ENCODE measurements at regions not wholly inside any gene's neighbourhood (a gene's known extent, or its start where the extent isn't known, plus 50 kb on each side); places are given as distances from the start of the nearest gene placed in this dataset.

- TF ChIP-seq CTCF (IDR thresholded peaks at IDR 0.05; ENCODE audit: insufficient read depth, low read depth, low read length): no peak
- no peak for TF ChIP-seq EZH2 (IDR thresholded peaks at IDR 0.05; ENCODE audit: insufficient read depth, low read length)
Measured at GRCh38 chr6:8200255-8200654, 97.9 kb upstream of the EEF1E1 start.

All from astrocyte (in vitro differentiated cells and primary cell).